Activated T-helper 17 cell treated with anti-CD3 and anti-CD28 coated beads, Interleukin-2, amount 50 U/mL, for 72 hours (primary cell): ENCODE measurements at regions not wholly inside any gene's neighbourhood (a gene's known extent, or its start where the extent isn't known, plus 50 kb on each side); places are given as distances from the start of the nearest gene placed in this dataset.
A peak's percentile ranks its signal among the peaks of the same experiment; 100 is the strongest.

Source experiments
- ATAC-seq: fragments of 150-1000 bp; cut with Tn5 transposase; replicated peaks from 2 replicates; pipeline ENCODE4 v1.10.0; 2021; ENCODE audit warnings: mild to moderate bottlenecking, moderate library complexity
- H3K27ac Mint-ChIP-seq: one replicate; pipeline ENCODE4 v1.8.0; 2022; ENCODE audit warnings: mixed read lengths
- H3K27me3 Mint-ChIP-seq: one replicate; pipeline ENCODE4 v1.8.0; 2022; ENCODE audit warnings: mixed read lengths
- H3K36me3 Mint-ChIP-seq: one replicate; pipeline ENCODE4 v1.8.0; 2022; ENCODE audit warnings: low read depth, mild to moderate bottlenecking, mixed read lengths
- H3K4me1 Mint-ChIP-seq: one replicate; pipeline ENCODE4 v1.8.0; 2022; ENCODE audit warnings: mixed read lengths
- H3K4me3 Mint-ChIP-seq: one replicate; pipeline ENCODE4 v1.8.0; 2022; ENCODE audit warnings: mild to moderate bottlenecking, mixed read lengths
- H3K9me3 Mint-ChIP-seq: one replicate; pipeline ENCODE4 v1.8.0; 2022; ENCODE audit warnings: mixed read lengths

- H3K4me1 Mint-ChIP-seq = peaks cover 28% of the 10 kb centered on the region
- H3K36me3 Mint-ChIP-seq = no peaks in the 10 kb centered on the region
- H3K27ac Mint-ChIP-seq = no peak overlapping the region
- no peak overlapping the region for H3K4me3 Mint-ChIP-seq
- no peaks in the 10 kb centered on the region for H3K27me3 Mint-ChIP-seq
- no peaks in the 10 kb centered on the region for H3K9me3 Mint-ChIP-seq
- ATAC-seq = no peak
Measured at GRCh38 chr5:82364497-82364896, 86.3 kb upstream of the RPS23 start.

GRCh38 chr5:82363524-82363923 is 85.4 kb upstream of the RPS23 start:
- no peaks in the 10 kb centered on the region for H3K27me3 Mint-ChIP-seq
- H3K36me3 Mint-ChIP-seq = no peaks in the 10 kb centered on the region
- H3K9me3 Mint-ChIP-seq = no peaks in the 10 kb centered on the region
- H3K4me3 Mint-ChIP-seq = no peak overlapping the region
- ATAC-seq = no peak
- H3K27ac Mint-ChIP-seq = no peak overlapping the region
- peaks cover 28% of the 10 kb centered on the region for H3K4me1 Mint-ChIP-seq

GRCh38 chr5:82362636-82363035 is 84.5 kb upstream of the RPS23 start:
- no peak for ATAC-seq
- Mint-ChIP-seq H3K4me1 (peaks cover 36% of the 10 kb centered on the region), H3K36me3 (no peaks in the 10 kb centered on the region), H3K27ac (no peak overlapping the region), H3K27me3 (no peaks in the 10 kb centered on the region), H3K9me3 (no peaks in the 10 kb centered on the region), H3K4me3 (no peak overlapping the region)

- peak overlapping the region; percentile 43 for H3K4me3 Mint-ChIP-seq
- H3K27ac Mint-ChIP-seq = peak overlapping the region; percentile 35
- no peaks in the 10 kb centered on the region for H3K27me3 Mint-ChIP-seq
- no peak for ATAC-seq
- peaks cover 29% of the 10 kb centered on the region for H3K4me1 Mint-ChIP-seq
- no peaks in the 10 kb centered on the region for H3K9me3 Mint-ChIP-seq
- no peaks in the 10 kb centered on the region for H3K36me3 Mint-ChIP-seq
Measured at GRCh38 chr5:82360022-82360421, 81.9 kb upstream of the RPS23 start.

- Mint-ChIP-seq H3K4me1 (peaks cover 27% of the 10 kb centered on the region), H3K9me3 (no peaks in the 10 kb centered on the region), H3K4me3 (peak overlapping the region; percentile 75), H3K27me3 (no peaks in the 10 kb centered on the region), H3K27ac (no peak overlapping the region), H3K36me3 (no peaks in the 10 kb centered on the region)
- ATAC-seq = no peak
Measured at GRCh38 chr5:82359272-82359671, 81.1 kb upstream of the RPS23 start.

- H3K4me1 Mint-ChIP-seq = peaks cover 27% of the 10 kb centered on the region
- peak overlapping the region; percentile 75 for H3K4me3 Mint-ChIP-seq
- H3K9me3 Mint-ChIP-seq = no peaks in the 10 kb centered on the region
- no peaks in the 10 kb centered on the region for H3K27me3 Mint-ChIP-seq
- H3K36me3 Mint-ChIP-seq = no peaks in the 10 kb centered on the region
- H3K27ac Mint-ChIP-seq = peak overlapping the region; percentile 94
- no peak for ATAC-seq
Measured at GRCh38 chr5:82358457-82358856, 80.3 kb upstream of the RPS23 start.

- no peaks in the 10 kb centered on the region for H3K36me3 Mint-ChIP-seq
- H3K4me3 Mint-ChIP-seq = peak overlapping the region; percentile 75
- H3K4me1 Mint-ChIP-seq = peaks cover 28% of the 10 kb centered on the region
- no peaks in the 10 kb centered on the region for H3K9me3 Mint-ChIP-seq
- ATAC-seq = peak; percentile 82
- H3K27me3 Mint-ChIP-seq = no peaks in the 10 kb centered on the region
- peak overlapping the region; percentile 94 for H3K27ac Mint-ChIP-seq
Measured at GRCh38 chr5:82356808-82357671, 78.9 kb upstream of the RPS23 start.

- H3K27me3 Mint-ChIP-seq = no peaks in the 10 kb centered on the region
- no peak overlapping the region for H3K27ac Mint-ChIP-seq
- ATAC-seq = no peak
- H3K9me3 Mint-ChIP-seq = no peaks in the 10 kb centered on the region
- H3K36me3 Mint-ChIP-seq = no peaks in the 10 kb centered on the region
- H3K4me1 Mint-ChIP-seq = peaks cover 35% of the 10 kb centered on the region
- no peak overlapping the region for H3K4me3 Mint-ChIP-seq
Measured at GRCh38 chr5:82356021-82356420, 77.9 kb upstream of the RPS23 start.

- Mint-ChIP-seq H3K4me3 (no peak overlapping the region), H3K4me1 (peaks cover 30% of the 10 kb centered on the region), H3K36me3 (no peaks in the 10 kb centered on the region), H3K27ac (no peak overlapping the region), H3K27me3 (no peaks in the 10 kb centered on the region), H3K9me3 (no peaks in the 10 kb centered on the region)
- no peak for ATAC-seq
Measured at GRCh38 chr5:82355496-82355895, 77.3 kb upstream of the RPS23 start.

- H3K9me3 Mint-ChIP-seq = no peaks in the 10 kb centered on the region
- no peak overlapping the region for H3K27ac Mint-ChIP-seq
- H3K4me3 Mint-ChIP-seq = no peak overlapping the region
- ATAC-seq = no peak
- no peaks in the 10 kb centered on the region for H3K27me3 Mint-ChIP-seq
- peaks cover 26% of the 10 kb centered on the region for H3K4me1 Mint-ChIP-seq
- H3K36me3 Mint-ChIP-seq = no peaks in the 10 kb centered on the region
Measured at GRCh38 chr5:82355053-82355452, 76.9 kb upstream of the RPS23 start.

- Mint-ChIP-seq H3K9me3 (no peaks in the 10 kb centered on the region), H3K27me3 (no peaks in the 10 kb centered on the region), H3K36me3 (no peaks in the 10 kb centered on the region), H3K4me1 (peaks cover 22% of the 10 kb centered on the region), H3K4me3 (no peak overlapping the region), H3K27ac (no peak overlapping the region)
- ATAC-seq = no peak
Measured at GRCh38 chr5:82354543-82354942, 76.4 kb upstream of the RPS23 start.

GRCh38 chr5:82353522-82353921 is 75.4 kb upstream of the RPS23 start:
- Mint-ChIP-seq H3K4me3 (no peak overlapping the region), H3K27ac (no peak overlapping the region), H3K36me3 (no peaks in the 10 kb centered on the region), H3K27me3 (no peaks in the 10 kb centered on the region), H3K9me3 (no peaks in the 10 kb centered on the region), H3K4me1 (peaks cover 22% of the 10 kb centered on the region)
- ATAC-seq = no peak

- ATAC-seq = no peak
- Mint-ChIP-seq H3K27ac (no peak overlapping the region), H3K27me3 (no peaks in the 10 kb centered on the region), H3K9me3 (no peaks in the 10 kb centered on the region), H3K36me3 (no peaks in the 10 kb centered on the region), H3K4me3 (no peak overlapping the region), H3K4me1 (peaks cover 11% of the 10 kb centered on the region)
Measured at GRCh38 chr5:82352146-82352791, 74.1 kb upstream of the RPS23 start.

GRCh38 chr5:82351754-82352145 is 73.6 kb upstream of the RPS23 start:
- Mint-ChIP-seq H3K4me3 (no peak overlapping the region), H3K27ac (peak overlapping the region; percentile 58), H3K4me1 (peaks cover 8% of the 10 kb centered on the region), H3K27me3 (no peaks in the 10 kb centered on the region), H3K9me3 (no peaks in the 10 kb centered on the region), H3K36me3 (no peaks in the 10 kb centered on the region)
- ATAC-seq = peak; percentile 54

- H3K27ac Mint-ChIP-seq = peak overlapping the region; percentile 58
- H3K9me3 Mint-ChIP-seq = no peaks in the 10 kb centered on the region
- ATAC-seq = no peak
- no peaks in the 10 kb centered on the region for H3K36me3 Mint-ChIP-seq
- H3K4me1 Mint-ChIP-seq = peaks cover 8% of the 10 kb centered on the region
- H3K27me3 Mint-ChIP-seq = no peaks in the 10 kb centered on the region
- no peak overlapping the region for H3K4me3 Mint-ChIP-seq
Measured at GRCh38 chr5:82351297-82351696, 73.1 kb upstream of the RPS23 start.
